Omental fat pad (tissue), 3 donors: ENCODE measurements at regions not wholly inside any gene's neighbourhood (a gene's known extent, or its start where the extent isn't known, plus 50 kb on each side); places are given as distances from the start of the nearest gene placed in this dataset.

Experiments
- ATAC-seq: fragments of 150-250 bp; one replicate; pipeline ENCODE4 v1.9.1; 2016; ENCODE audit warnings: mild to moderate bottlenecking, moderate library complexity; ENCODE audit not compliant: low FRiP score
- DNase-seq: peaks from one replicate; pipeline ENCODE4 v3.0.0-alpha.2; 2019; ENCODE audit warnings: low spot score
- TF ChIP-seq, protein P1 (sequence below), 3 donors: fragments of 450-650 bp; IDR thresholded peaks; one replicate each; pipeline ENCODE4 v1.5.1; 2016 to 2017; ENCODE audit warnings: antibody characterized with exemption in 3 of 3, mild to moderate bottlenecking in 3 of 3, moderate library complexity in 2 of 3

DNA sequence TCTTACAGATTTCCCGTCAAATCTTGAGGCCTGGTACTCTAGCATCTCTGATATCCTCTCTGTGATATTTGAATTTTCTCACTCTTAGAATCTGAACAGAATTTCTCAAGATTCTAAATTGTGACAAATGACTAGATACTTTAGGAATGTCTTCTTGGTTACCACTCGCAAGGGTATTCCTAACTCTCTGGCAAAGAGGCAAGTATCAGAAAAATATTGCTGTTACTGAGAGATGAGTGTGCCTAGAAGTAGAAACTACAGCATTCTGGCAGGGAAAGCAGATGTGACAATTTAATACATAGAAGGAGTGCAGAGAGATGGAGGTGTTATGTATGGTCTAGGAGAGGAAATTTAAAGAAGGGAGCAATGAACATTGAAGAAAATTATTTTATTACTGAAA, 467.8 kb downstream of the LRIG3 start:
- no peak for DNase-seq
- no peak for ATAC-seq
- TF ChIP-seq, protein P1, sequence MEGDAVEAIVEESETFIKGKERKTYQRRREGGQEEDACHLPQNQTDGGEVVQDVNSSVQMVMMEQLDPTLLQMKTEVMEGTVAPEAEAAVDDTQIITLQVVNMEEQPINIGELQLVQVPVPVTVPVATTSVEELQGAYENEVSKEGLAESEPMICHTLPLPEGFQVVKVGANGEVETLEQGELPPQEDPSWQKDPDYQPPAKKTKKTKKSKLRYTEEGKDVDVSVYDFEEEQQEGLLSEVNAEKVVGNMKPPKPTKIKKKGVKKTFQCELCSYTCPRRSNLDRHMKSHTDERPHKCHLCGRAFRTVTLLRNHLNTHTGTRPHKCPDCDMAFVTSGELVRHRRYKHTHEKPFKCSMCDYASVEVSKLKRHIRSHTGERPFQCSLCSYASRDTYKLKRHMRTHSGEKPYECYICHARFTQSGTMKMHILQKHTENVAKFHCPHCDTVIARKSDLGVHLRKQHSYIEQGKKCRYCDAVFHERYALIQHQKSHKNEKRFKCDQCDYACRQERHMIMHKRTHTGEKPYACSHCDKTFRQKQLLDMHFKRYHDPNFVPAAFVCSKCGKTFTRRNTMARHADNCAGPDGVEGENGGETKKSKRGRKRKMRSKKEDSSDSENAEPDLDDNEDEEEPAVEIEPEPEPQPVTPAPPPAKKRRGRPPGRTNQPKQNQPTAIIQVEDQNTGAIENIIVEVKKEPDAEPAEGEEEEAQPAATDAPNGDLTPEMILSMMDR (IDR thresholded peaks at IDR 0.05), result no peak

DNA sequence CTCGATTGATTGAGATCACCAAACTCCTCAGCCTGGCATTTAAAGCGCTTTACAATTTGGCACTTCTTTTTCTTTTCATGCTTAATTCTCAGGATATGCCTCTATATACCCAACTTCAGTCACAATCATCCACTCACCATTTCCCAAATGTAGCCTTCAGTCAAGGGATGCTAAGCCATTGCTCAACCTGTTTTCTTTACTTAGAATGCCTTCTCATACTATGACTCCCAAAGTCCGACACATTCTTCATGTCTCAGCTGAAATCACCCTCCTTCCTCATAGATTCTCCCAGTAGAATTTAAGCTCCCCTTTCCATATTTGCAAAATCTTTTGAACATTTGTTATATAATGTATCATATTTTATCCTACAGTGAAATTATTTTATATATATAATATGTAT, 467.0 kb downstream of the LRIG3 start:
- TF ChIP-seq, protein P1 (IDR thresholded peaks at IDR 0.05), result no peak
- ATAC-seq (no peak), DNase-seq (no peak)

DNA sequence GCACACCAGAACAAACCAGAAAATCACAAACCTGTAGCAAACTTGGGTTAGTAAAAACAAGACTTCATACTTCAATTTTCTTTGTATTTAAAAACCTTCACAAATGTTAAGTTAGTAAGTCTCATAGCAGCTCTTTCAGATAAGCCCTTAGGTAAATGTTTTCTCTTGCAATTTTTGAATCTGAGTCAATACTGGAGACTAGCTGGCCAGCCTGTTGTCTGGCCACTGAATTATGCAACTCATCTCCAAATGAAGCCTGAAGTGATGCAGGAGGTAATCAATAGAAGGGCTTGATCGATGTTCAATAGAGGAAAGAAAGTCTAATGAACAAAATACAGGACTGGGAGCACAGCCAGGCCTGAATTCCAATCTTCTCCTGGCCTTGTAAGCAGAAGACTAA, 465.2 kb downstream of the LRIG3 start:
- TF ChIP-seq, protein P1 (IDR thresholded peaks at IDR 0.05), result no peak
- DNase-seq (no peak), ATAC-seq (no peak)

DNA sequence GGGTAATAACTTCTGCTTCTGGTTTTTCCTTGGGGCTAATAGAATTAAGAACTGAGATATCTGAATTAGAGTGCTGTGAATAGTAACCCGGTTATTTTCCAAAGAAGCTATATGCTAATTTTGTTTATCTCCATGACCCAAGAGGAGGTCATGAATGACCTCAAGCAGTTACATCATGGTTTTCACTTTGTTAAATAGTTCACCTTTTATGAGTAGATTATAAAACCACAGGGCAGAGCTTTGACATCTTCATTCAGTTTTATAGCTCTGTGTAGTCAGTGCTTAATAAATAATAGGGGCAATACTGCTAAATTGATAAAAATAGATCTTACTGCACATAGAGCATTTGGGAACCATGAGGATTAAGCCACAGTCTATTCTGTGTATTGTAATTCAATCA, 462.2 kb downstream of the LRIG3 start:
- TF ChIP-seq, protein P1 (IDR thresholded peaks at IDR 0.05), result no peak
- ATAC-seq (no peak), DNase-seq (no peak)

DNA sequence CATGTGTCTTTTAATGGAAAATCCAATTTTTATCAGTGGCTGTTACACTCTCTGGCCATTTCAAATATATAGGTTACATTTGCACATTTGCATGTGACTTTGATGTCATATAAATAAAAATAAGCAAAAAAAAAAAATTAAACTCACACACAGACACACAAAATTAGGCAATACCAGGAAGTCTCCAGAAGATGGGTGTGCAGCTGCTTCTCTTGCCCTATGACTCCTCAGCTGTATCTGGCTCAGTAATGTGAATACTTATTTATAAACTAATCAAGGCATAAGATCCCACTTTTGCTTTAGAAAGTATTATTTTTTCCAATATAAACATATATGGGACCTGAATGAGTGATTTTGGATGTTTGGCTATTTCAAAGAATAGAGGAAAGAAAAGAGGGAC, 461.1 kb downstream of the LRIG3 start:
- ATAC-seq (no peak), DNase-seq (no peak)
- TF ChIP-seq, protein P1 (IDR thresholded peaks at IDR 0.05), result no peak

DNA sequence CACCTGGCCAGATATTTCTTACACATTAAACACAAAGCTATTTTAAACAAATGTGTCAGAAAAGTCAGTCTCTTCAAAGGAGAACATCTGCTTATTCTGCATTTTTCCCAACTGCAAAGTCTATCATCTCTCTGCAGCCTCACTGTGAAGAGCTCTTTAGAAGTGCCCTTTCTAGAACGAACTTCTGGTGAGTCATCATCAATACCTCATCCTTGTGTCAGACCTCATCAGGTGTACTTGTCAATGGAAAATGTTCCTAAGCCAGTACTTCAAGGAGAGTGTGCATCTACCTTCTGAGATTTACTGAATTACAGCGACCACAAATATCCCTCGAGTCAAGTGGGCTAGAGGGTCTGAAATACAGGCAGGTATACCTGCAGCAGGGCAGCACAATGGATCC, 457.3 kb downstream of the LRIG3 start:
- no peak for ATAC-seq
- no peak for DNase-seq
- TF ChIP-seq, protein P1 (IDR thresholded peaks at IDR 0.05), result no peak

DNA sequence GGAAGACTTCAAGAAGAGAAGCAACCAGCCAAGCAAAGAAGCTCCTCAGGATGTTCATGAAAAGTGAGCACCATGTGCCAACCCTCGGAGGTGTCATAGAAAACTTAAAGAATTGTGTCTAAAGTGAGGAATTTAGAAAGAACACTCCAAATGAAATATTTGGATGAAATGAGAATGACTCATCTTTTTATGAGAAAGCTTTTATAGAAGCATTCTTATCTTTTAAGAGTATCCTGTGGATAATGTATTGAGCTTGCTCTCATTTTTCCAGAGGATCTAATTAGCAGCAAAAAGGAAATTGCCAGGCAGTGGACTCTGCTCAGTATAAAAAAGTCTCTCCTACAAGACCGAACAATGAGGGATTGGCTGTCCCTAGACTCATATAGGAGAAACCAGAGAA, 454.9 kb downstream of the LRIG3 start:
- DNase-seq (no peak), ATAC-seq (no peak)
- TF ChIP-seq, protein P1 (IDR thresholded peaks at IDR 0.05), result no peak
